ENCODE measurements at regions not wholly inside any gene's neighbourhood (a gene's known extent, or its start where the extent isn't known, plus 50 kb on each side); places are given as distances from the start of the nearest gene placed in this dataset.

DNA sequence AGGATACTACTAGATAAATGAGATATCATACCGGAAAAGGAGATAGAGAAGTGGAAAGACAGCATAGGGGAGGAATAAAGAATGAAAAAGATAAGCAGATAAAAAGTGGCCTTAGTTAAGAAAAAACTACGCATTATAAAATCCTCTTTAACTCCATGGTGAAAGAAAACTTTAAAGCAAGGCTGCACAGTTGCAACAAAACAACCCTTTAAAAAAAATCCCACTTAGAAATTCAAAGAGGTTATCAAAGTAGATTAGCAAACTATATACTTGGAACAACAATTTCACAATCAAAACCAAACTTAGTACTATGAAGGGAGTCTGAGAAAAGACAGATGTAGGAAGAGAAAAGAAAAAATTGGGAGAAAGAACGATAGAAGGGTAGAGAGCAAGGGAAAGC lies 133.4 kb upstream of the OSR1 start:
- no peak for DNase-seq (ENCODE audit: low read depth)

DNA sequence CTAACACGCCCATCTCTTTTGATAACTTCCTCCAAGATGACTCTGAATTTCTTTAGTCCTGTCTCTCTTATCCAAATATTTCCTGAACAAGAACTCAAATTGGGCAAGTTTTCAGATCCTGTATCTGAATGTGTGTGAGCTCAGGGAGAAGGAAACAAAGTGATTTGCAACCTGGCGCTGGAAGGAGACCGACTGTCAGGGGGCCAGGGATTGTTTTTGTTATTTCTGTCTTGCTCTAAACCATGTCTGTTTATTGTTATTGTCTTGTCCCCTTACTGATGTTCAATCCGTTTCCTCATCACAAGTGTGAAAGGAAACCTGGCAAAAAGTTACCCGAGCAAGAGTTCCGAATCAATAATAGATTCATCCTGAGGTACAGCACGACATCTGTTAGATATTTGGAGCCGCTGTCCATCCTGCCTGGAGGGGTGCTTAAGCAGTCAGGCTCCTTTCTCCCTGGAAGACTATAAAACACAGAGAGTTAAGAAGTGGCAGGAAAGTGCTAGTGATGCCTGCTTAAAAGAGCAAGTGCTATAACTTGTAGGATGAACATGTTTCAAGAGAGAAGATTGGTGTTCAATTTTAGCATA lies 132.5 kb upstream of the OSR1 start:
- DNase-seq (ENCODE audit: low read depth) = no peak

GRCh38 chr2:19488009-19488691 lies 129.7 kb upstream of the OSR1 start:
- no peak for DNase-seq (ENCODE audit: low read depth)

DNA sequence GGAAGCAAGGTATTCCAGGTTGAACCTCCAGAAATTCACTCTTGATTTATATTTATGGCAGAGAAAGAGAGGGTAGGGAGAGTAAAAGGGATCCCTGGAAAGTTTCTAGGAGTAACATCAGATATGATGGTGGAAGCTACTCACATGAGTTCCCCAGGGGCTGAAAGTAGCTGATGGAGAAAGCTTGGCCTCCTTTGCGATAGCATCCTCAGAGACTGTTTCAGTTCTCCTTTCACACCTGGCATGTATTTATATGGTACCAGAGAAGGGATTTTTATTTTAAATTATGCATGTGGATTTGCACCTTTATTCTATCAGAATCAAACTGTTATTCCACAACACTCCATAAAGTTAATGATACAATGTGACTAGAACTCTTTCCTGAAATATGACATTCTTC lies 126.3 kb upstream of the OSR1 start:
- DNase-seq (ENCODE audit: low read depth) = no peak

GRCh38 chr2:19480673-19481072 lies 122.2 kb upstream of the OSR1 start:
- no peak for DNase-seq (ENCODE audit: low read depth)

DNA sequence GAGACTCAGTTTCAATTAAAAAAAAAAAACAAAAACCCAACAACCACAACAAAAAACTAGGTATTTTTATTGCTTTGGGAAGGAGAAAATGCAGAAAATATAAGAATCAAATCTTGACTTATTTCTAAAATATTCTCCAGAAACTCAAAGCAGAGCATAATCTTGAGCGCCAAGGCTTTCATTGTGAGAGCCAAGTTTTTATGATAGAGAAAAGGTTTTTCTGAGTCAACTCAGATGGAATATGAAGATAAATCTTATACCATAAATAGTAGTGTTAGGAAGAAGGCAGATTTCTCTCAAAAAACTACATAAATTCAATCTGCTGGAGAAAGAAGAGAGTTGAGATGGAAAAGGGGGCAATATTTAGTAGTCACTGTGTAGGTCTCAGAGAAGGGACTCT lies 121.2 kb upstream of the OSR1 start:
- DNase-seq (ENCODE audit: low read depth) = no peak

- DNase-seq (ENCODE audit: low read depth) = no peak
Observed at GRCh38 chr2:19478409-19478808, 120.0 kb upstream of the OSR1 start.

DNA sequence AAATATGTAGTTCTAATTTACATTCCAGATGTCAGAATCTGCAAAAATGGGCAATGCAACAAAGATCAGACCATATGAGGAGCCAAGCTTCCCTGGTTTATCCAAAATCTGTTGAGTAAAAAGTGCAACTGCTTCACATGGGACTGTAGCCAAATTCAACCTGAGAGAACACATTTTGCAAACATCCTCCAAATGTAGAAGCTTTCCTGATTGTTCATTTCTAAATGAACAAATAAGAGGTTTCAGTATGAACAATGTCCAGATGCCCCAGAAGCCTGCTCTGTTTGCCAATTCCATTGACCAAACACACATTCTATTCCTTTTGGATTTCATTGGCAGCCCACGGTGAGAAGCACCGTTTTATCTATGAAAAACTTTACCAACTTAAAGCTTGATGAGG lies 117.9 kb upstream of the OSR1 start:
- no peak for DNase-seq (ENCODE audit: low read depth)

GRCh38 chr2:19474128-19474527 lies 115.7 kb upstream of the OSR1 start:
- DNase-seq (ENCODE audit: low read depth) = peak; percentile 2

DNA sequence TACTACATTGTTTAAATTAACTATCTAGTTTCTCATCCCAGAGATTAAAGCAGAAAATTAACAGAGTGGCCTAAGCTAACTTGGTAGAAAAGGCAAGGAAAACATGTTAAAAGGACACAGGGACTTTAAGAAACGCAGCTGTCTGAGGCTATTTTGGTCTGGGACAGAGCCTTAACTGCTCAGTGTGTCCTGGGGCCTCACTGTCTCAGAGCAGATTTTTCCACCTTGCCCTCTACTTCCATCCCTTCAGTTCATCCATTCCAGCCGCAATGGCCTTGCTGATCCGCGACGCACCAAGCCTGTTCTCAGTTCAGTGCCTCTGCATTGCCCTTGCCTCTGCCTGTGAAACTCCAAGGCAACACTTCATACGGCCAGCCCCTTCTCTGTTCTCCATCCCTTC lies 114.9 kb upstream of the OSR1 start:
- DNase-seq (ENCODE audit: low read depth) = no peak

DNA sequence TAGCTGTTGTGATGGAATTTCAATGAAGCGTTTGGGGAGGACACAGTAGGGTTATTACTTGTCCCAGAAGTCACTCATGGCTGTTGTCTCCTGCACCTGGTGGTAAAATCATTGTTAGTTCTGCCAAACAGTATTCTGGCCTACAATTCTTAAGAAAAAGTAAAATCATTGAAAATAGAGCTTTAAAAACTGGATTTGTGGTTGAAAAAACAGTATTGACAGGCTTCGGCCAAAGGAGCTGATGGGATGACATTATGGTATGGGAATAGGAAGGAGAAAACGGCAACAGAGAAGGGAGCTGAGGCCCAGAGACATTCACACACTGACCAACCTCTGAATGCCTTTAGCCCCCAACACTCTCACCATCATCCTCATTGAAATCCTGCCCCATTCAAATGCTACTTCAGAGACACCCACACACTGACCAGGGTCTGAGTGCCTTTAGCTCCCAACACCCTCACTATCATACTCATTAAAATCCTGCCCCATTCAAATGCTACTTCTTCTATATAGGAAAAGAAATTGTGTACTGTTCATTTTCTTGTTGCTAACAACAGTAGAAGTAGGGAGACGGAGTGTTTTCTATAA lies 114.1 kb upstream of the OSR1 start:
- no peak for DNase-seq (ENCODE audit: low read depth)

DNA sequence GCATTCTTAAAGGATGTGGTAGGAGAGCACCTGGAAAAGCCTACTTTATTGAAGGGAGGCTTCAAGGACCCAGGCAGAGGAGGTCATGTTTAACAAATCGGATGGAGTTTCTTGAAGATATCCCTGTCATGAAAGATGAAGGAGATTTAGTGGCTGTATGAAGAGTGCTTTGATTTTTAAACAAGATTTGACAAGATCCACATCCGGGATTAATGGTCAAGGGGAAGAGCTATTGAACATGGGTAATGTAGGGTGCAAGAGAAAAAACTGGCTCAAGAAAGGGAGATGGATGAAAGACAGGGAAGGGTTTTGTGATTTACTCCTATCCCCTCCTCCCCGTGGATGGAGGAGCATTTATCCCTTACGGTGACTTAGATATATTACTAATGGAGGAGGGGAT lies 113.1 kb upstream of the OSR1 start:
- DNase-seq (ENCODE audit: low read depth) = no peak

- DNase-seq (ENCODE audit: low read depth) = no peak
Observed at GRCh38 chr2:19465978-19466377, 107.6 kb upstream of the OSR1 start.

DNA sequence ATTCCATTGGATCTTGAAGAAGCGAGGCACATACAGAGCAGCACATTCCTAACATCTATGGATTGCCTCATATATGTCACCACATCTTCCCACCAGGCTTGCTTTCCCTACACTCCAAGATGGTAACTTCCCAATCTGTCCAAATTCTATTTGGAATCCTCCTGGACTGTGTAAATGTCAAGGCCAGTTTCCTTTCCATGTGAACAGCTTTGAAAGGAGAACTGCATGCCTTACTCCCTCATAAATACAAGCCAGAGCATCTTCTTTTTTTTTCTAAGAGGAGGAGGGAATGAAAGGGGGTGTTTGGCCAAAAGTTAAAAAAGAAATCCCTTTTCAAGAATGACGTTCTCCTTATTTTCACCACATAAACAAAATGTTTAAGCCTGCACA lies 103.8 kb upstream of the OSR1 start:
- DNase-seq (ENCODE audit: low read depth) = no peak

GRCh38 chr2:19461504-19462255 lies 103.3 kb upstream of the OSR1 start:
- no peak for DNase-seq (ENCODE audit: low read depth)

DNA sequence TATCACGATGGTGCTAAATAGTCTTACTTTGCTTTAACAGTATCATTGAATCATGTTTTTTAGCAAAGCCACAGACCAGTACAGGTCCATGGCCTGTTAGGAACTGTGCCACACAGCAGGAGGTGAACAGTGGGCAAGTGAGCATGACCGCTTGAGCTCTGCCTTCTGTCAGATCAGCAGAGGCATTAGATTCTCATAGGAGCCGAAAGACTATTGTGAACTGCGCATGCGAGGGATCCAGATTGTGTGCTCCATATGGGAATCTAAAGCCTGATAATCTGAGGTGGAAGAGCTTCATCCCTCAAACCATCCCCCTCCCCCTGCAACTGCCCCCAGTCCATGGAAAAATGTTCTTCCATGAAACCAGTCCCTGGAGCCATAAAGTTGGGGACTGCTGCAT lies 102.3 kb upstream of the OSR1 start:
- no peak for DNase-seq (ENCODE audit: low read depth)

- DNase-seq (ENCODE audit: low read depth) = no peak
Observed at GRCh38 chr2:19458427-19459003, 100.1 kb upstream of the OSR1 start.

DNA sequence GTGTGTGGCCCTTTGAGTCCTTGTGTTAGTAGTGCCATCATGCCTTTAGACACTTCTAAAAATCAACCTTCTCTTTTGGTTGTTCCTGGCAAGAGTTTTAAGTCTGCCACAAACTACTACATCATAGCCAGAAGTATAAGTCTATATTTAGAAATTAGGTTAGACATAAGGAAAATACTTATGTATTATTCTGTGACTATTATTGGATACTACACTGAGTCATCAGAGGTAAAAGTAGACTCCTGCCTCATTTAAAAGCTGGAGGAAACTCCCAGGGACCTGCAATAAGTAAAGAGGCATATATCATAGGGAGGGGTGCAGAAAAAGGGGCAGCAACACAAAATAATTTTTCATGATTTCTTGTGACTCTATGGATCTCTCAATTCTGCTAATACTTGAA lies 99.4 kb upstream of the OSR1 start:
- no peak for DNase-seq (ENCODE audit: low read depth)

DNA sequence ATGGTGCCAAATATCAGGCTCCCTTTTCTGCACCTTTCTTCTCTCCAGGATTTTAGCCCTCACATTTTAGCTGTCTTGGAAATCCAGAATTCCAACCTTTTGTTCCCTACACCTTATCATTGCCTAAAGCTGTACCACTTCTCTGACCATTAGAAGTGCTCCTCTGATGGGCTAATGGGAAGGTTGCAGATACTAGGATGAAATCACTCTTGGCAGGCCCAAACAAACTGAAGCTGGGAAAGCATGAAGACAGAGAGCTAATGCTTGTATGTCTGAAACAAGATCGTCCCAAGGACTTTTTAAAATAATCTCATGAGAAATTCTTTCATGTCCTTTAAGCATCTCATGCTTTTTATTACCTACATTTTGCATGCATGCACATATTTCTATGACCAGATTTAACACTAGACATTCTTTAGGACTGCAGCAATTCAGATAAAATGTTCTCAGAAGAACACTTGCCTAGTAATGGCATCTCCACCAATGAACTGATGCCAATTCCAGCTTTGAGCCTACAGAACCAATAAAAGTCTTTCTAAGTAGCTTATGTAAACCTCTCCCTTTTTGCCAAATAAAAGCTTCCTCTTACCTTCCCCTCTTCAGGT lies 98.4 kb upstream of the OSR1 start:
- DNase-seq (ENCODE audit: low read depth) = no peak

DNA sequence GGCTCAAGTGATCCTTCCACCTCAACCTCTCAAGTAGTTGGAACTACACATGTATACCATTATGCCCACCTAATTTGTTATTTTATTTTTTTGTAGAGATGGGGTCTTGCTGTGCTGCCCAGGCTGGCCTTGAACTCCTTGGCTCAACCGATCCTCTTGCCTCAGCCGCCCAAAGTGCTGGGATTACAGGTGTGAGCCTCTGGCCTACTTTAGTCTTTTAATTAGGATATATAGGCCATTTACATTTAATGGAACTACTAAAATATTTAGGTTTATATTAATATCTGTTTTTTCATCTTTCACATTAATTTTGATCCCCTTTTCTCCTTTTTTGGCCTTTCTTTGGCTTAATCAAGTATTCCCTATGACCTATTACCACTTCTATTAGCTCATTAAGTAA lies 95.7 kb upstream of the OSR1 start:
- DNase-seq (ENCODE audit: low read depth) = no peak

- no peak for DNase-seq (ENCODE audit: low read depth)
Observed at GRCh38 chr2:19442731-19443130, 84.3 kb upstream of the OSR1 start.

DNA sequence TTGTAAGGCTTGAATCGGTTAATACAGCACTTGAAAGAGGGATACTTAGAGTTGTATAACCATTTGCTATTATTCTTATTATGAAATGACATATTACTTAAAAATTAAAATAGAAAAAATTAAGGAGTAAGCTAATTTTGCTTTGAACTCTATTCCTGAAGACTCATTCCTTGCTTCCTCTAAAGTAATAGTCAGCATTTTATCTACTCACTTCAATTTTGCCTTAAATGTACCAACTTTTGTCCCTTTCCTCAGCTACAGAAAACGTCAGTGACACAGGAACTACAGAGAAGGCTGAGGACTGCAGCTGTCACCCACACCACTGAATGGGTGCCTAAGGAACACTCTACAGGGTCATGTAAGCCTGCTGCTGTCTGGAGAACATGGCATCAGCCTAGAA lies 80.7 kb upstream of the OSR1 start:
- no peak for DNase-seq (ENCODE audit: low read depth)

Measured in activated T-cell treated with anti-CD3 and anti-CD28 coated beads for 24 hours (primary cell).